D721Med (cell line): ENCODE measurements at regions not wholly inside any gene's neighbourhood (a gene's known extent, or its start where the extent isn't known, plus 50 kb on each side); places are given as distances from the start of the nearest gene placed in this dataset.

Experiments used
- DNase-seq: peaks from one replicate; pipeline ENCODE4 v3.0.0; 2011; ENCODE audit warnings: low spot score; ENCODE audit not compliant: insufficient read length
- FAIRE-seq: peaks from 2 replicates; lab custom pipeline; 2011; peaks lifted over from hg19 to GRCh38; lab: Jason Lieb, UNC
- CTCF ChIP-seq: IDR thresholded peaks from 2 replicates; pipeline ENCODE4 v1.5.1; 2012; ENCODE audit warnings: mild to moderate bottlenecking, control low read depth; ENCODE audit not compliant: insufficient read depth; ENCODE audit errors: missing control alignments

DNA sequence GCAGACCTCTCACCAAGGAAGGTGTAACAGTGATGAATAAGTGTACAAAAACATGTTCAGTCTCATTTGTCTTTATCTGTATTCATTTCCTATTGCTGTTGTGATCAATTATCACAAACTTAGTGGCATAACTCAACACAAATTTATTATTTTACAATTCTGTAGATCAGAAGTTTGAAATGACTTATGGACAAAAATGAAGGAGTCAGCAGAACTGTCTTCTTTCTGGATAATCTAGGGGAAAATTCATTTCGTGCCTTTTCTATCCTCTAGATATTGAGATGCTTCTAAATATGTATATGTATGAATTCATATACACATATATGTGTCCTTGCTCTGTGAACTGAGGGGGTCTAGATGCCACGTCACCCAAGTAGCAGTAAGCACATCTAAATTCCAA, 663.1 kb upstream of the MARCKS start:
- DNase-seq (no peak), FAIRE-seq (no peak)
- TF ChIP-seq CTCF = no peak

GRCh38 chr6:113202852-113203714, 654.1 kb upstream of the MARCKS start:
- no peak for FAIRE-seq

DNA sequence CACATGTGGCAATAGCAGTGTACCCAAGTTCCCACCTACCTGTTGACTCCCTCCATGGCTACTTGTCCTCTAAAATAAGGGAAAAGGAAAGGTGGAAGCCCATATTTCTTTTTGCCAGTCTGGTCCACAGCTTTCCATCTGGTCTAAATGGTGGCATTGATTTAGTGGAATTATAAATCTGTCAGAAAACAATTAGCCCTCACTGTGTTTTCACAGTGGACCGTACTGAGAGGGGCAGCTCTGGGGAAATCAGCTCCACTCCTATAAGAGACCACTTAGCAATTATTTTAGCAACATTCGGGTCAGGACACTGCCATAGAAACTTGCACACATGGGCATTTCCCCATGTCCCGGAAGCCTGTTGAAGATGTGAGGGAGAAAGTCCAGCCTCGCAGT, 653.4 kb upstream of the MARCKS start:
- FAIRE-seq = no peak
- no peak for TF ChIP-seq CTCF
- no peak for DNase-seq

More at GRCh38 chr6:113202852-113203714, 654.1 kb upstream of the MARCKS start:
- DNase-seq = no peak
- TF ChIP-seq CTCF = no peak

- TF ChIP-seq CTCF = no peak
- DNase-seq (no peak), FAIRE-seq (no peak)
Observed at GRCh38 chr6:113205553-113205952, 651.6 kb upstream of the MARCKS start.

DNA sequence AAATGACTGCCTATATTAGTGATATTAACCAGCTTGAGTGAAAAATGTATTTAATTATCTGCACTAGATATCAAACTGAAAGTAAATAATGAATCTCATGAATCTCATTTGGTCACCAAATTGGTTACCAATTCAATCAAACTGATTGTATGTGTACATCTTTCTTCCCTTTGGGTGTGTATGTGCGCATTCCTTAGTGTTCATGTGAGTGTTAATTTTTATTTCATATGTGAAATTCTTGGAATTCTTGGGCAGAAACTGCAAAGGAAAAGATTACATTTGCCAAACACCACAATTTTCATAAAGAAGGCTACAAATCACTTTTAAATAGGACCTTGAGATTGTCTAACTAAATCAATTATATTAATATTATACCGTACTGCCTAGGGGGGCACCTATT, 648.4 kb upstream of the MARCKS start:
- no peak for FAIRE-seq
- DNase-seq = no peak
- TF ChIP-seq CTCF = no peak

- no peak for TF ChIP-seq CTCF
- FAIRE-seq (no peak), DNase-seq (no peak)
Observed at GRCh38 chr6:113209315-113209714, 647.8 kb upstream of the MARCKS start.

- no peak for FAIRE-seq
Observed at GRCh38 chr6:113211170-113211569, 646.0 kb upstream of the MARCKS start.

More at GRCh38 chr6:113211170-113211569, 646.0 kb upstream of the MARCKS start:
- DNase-seq = no peak
- no peak for TF ChIP-seq CTCF
